OCI-M2 (cell line): ENCODE measurements at regions not wholly inside any gene's neighbourhood (a gene's known extent, or its start where the extent isn't known, plus 50 kb on each side); places are given as distances from the start of the nearest gene placed in this dataset.

ENCODE experiments used
- DNase-seq: peaks from one replicate; lab custom pipeline; 2025; ENCODE audit not compliant: unreplicated experiment; lab: John Stamatoyannopoulos, UW

DNA sequence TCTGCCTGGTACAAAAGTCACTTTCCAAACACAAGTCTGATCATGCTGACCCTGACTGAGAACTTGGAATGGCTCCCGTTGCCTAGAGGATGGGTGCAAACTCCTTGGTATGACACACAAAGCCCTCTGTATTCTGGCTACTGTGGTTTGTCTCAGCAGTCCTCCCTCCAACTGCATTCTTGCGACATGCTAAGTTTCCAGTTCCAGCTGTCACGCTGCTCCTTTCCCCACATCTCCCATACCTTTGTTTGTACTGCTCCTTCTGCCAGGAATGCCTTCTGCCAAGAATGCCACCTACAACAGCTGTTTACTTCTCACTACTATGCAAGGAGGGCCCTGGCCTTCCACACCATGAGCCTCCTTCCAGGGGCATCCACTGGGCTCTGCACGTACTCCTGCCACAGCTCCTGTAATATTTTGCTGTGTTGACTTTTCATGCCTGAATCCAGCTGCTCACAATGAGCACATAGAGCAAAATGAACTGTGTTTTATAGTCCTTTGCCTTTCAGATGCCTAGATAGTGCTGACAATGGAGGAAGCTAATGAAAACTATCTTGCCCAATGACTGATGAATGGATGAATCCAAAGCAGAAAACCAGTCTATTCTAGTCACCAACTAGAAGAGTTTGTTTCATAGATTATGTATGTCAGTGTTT, 543.7 kb downstream of the EFNB2 start:
- DNase-seq, result no peak

DNA sequence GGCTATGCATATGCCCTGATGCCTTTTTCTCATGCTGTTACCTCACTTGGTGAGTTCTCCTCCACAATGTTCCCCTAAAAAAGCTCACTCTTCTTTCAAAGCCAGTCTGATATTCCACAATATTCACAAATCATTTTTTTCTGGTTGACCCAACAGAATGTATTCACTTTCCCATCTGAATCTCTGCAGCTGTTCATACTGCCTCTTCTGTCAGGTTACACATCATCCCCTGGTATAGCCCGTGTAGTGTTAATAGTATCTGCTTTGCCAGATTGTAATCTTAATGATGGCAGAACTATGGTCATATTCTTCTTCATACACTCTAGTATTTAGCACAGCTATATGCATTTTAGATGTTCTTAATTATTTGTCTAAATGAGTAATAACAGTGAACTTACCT, 544.3 kb downstream of the EFNB2 start:
- DNase-seq, result no peak

DNA sequence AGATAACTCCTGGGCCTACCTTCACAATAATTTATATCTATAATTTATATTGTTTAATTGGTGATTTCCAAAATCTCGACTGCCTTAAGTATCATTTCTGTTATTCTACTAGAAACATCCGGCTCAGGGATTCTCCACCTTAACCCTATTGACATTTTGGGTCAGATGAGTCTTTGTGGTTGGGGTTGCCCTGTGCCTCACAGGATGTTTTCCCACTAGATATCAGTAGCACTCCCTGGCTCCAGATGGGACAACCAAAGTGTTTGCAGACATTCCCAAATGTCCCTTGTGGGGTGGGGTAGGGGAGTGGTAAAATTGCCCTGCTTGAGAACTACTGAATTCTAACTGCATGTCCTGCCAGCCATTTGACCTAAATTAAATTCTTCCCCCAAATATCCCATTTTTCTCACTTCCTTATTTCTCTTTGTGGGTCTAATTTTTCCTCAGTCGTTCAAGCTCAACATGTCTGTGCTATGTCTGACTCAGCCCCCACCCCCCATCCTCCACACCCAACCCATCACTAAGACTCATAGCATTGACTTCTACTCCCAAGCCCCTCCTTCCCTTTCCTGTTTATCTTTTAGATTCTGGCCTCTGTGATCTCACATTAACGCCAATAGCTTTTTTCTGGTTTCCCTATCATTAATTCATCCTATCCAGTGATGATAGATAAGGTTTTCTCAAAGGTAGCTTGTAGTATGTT, 545.1 kb downstream of the EFNB2 start:
- DNase-seq, result no peak

DNA sequence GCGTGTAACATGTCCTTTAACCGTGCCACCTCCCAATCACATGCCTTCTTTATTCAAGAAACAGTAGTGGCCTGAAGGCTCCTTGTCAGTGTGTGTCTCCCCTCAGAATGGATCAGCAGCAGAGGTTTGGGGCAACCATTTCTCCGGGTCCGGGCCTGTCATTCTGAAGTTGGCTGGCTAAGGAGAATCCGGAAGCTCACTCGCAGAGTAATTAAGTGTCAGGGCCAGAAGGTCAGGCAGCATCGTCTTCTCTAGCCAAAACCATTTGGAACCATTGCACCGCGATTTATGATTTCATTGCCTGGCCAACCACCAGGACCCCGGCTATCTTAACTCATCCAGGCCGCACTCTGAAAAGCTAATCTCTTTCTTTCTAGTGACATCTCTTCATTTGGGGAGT, 550.8 kb downstream of the EFNB2 start:
- DNase-seq, result no peak

DNA sequence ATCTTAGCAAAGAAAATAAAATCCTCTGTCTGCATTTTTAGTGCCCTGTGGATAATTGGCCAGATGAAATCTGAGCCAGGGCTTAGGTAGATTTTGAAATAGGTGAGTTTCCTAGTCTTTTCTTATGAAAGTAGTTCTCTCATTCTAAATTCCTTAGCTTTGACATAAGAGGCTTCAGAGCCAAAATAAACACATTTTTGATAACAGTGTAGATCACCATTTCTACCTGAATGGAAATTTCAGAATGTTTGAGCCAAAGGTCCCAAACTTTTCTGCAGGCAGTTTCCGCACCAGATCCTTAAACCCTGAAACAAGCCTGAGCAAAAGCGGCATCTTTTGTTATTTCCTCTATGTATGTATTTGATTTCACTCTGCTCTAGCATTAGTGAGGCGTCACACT, 551.2 kb downstream of the EFNB2 start:
- DNase-seq, result no peak

DNA sequence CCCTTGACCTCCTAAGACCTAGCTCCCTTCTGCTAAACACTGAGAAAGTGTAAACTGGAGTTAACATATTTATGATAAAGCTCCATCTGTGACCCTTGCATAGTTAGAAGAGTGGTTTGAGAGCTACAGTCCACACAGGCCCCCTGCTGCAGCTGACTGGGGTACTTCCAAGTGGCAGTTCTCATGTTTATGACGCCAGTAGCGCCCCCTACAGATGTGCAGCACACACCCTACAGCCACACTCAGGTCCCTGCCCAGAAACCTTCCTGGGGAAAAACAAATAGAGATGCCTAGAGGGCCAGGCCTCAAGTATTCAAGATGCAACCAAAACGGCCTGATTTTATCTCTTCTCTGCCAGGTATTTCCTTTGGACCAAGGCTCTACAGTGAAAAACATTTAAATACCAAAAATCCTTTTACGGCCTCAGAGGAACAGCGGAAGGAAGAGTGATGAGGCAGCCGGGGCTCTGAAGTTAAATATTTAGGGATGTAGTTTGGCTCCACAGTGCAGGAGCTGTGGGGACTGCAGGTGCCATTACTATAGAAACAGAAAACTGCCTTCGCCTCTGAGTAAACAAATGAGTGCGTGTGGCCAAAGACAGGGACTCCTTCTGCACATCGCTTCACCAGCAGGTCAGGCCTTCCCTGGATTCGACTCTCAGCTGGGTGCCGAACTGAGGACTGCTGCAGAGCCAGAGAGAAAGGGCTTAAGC, 553.1 kb downstream of the EFNB2 start:
- no peak for DNase-seq

DNA sequence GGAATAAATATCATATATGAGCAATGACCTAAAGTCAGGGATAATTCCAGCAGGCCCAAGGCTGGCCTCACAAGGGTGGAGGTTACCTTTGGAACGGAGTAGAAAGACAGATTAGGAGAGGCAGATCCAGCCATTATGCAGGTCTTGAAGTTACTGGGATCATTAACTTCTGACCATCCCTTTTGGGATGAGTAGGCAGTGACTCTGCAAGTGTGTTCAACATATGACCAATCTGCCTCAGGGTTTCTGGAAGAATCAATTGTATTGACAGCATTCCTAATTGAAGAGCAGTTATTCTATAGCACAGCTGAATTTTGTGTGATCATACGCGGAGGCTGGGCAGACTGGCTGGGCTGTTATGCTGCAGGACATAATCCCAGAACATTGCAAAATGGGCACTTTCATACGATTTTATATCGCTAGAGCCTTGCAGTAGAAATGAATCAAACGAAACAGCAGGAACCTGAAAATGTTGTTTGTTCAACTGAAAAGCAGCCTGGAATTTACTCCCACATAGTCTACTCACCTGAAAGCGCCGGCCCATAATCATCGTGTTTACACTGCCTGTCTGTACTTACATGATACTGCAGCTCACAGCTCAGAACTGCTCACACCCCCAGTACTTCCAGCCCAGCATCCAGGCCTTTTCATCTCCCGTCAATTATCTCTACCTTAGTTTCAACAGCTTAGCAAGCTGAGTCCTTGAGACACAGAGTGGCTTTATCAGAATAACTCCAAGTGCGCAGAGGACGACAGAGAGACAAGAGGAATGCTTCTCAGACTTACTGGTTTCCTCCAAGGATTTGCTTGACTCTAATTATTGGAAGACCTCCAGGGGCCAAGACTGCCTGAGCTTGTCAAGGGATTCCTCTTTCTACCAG, 556.1 kb downstream of the EFNB2 start:
- no peak for DNase-seq

GRCh38 chr13:105974380-105974779, 561.1 kb downstream of the EFNB2 start:
- no peak for DNase-seq

GRCh38 chr13:105972811-105973590, 562.5 kb downstream of the EFNB2 start:
- DNase-seq, result no peak

GRCh38 chr13:105972306-105972721, 563.1 kb downstream of the EFNB2 start:
- DNase-seq, result no peak

DNA sequence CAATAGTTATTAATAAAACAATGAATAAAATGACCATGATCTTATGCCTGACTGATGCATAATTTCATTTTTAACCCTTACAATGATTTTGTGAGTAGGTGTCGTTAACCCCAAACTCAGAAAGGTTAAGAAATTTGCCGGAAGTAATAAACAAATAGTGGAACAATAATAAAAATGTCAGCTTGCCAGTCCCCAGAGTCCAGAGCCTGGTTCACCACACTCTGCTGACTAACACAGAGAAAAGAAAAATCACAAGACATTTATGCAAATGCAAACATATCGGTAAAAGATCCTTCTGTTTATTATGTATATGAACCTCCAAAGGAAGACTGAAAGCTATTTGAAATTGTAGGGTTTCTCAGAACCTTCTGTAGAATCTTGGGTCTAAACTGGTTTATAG, 563.7 kb downstream of the EFNB2 start:
- no peak for DNase-seq

DNA sequence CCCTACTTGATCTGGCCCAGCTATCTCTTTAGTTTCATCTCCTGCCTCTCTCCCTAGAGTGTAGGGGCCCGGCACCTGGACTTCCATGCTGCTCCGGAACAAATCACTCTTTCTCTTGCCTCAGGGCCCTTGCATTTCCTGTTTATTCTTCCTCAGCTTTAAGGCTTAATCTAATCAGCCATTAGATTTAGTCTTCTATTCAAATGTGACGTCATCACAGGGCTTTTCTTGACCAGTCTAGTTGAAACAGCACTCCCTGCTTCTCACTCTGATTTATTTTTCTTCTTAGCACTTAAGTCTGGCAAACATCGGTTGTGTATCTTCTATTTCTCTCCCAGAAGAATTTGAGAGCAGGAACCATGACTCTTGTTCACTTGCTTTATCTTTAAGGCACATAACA, 564.1 kb downstream of the EFNB2 start:
- no peak for DNase-seq

DNA sequence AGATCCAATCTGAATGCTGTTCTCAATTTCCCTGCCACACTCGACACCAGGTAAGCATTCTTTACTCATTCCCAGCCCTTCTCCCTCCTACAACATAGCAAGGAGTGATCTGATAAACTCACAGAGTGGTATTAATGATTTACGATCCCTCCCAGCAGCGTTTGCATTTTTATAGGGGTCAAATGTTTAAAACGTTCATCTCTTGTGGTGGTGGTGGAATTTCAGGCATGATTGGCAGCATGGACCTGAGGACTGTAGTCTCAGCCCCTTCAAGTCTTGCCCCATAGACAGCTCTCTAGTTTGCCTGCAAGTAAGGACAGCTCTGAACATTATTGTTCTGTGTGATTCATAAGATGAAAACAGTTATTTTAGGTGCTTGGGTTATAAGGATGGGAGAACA, 565.7 kb downstream of the EFNB2 start:
- DNase-seq, result no peak

DNA sequence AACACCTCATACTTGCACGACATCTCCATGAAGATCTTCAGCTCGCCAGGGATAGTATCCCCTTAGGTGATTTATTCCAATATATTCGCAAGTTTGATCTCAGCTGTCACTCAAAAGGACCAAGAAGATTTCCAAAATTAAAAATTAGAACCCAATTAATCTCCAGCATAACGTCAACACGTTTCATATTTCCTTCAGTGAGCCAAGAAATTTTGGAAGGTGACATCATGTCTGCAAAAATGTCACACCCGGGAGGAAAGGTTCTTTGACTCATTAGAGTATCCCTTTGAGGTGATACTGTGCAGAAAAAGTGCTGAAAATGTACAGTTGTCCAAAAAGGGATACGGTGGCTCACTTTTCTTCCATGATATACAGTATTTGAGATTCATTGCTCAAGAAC, 569.6 kb downstream of the EFNB2 start:
- no peak for DNase-seq

DNA sequence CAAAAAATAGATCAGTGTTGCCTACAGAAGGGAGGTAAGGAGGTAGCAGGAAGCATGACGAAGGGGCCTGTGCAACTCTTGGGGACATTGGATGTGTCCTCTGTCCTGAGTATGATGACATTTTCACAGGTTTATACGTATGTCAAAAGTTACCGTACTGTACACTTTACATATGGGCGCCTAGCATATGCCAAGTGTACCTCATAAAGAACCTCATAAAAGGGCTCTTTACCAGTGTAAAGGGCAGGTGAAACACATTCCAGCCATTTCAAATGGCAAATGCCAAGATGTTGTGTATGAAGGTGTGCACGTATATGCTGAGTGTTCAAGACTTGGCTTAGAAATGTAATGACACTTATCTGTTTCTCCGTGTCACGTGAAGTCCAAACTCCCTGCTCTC, 573.4 kb downstream of the EFNB2 start:
- DNase-seq, result no peak

GRCh38 chr13:105961438-105961837, 574.0 kb downstream of the EFNB2 start:
- DNase-seq, result no peak

- DNase-seq, result no peak
These were observed 575.1 kb downstream of the EFNB2 start for GRCh38 chr13:105960326-105960725.

GRCh38 chr13:105959876-105960275, 575.6 kb downstream of the EFNB2 start:
- no peak for DNase-seq

DNA sequence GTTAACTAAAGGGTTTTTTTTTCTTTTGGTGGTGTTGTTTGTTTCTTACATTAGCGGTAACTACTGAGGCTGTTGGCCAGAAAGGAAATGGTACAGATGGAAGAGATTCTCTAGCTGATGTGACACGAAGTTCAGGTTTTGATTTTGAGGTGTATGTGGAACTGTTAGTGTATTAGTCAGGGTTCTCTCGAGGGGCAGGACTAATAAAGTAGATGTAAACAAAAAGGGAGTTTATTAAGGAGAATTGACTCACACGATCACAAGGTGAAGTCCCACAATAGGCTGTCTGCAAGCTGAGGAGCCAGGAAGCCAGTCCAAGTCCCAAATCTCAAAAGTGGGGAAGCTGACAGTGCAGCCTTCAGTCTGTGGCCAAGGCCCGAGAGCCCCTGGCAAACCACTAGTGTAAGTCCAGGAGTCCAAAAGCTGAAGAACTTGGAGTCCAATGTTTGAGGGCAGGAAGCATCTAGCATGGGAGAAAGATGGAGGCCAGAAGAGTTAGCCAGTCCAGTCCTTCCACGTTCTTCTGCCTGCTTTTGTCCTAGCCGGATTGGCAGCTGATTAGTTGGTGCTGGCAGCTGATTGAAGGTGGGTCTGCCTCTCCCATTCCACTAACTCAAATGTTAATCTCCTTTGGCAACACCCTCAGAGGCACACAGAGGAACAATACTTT, 577.6 kb downstream of the EFNB2 start:
- DNase-seq, result no peak

GRCh38 chr13:105956921-105957320, 578.5 kb downstream of the EFNB2 start:
- DNase-seq, result no peak
